PC-9 (cell line): ENCODE measurements at regions not wholly inside any gene's neighbourhood (a gene's known extent, or its start where the extent isn't known, plus 50 kb on each side); places are given as distances from the start of the nearest gene placed in this dataset.

ENCODE experiments used
- EZH2 ChIP-seq: fragments of 200-600 bp; sonication (generic); IDR thresholded peaks from 2 replicates; pipeline ENCODE4 v1.8.0; 2017; ENCODE audit warnings: antibody characterized with exemption, low read depth
- TF ChIP-seq, protein P1 (sequence below): fragments of 200-600 bp; sonication (generic); conservative IDR thresholded peaks from 2 replicates; pipeline ENCODE4 v1.6.1; 2017; ENCODE audit warnings: mixed run types, antibody characterized with exemption, mild to moderate bottlenecking, moderate library complexity

DNA sequence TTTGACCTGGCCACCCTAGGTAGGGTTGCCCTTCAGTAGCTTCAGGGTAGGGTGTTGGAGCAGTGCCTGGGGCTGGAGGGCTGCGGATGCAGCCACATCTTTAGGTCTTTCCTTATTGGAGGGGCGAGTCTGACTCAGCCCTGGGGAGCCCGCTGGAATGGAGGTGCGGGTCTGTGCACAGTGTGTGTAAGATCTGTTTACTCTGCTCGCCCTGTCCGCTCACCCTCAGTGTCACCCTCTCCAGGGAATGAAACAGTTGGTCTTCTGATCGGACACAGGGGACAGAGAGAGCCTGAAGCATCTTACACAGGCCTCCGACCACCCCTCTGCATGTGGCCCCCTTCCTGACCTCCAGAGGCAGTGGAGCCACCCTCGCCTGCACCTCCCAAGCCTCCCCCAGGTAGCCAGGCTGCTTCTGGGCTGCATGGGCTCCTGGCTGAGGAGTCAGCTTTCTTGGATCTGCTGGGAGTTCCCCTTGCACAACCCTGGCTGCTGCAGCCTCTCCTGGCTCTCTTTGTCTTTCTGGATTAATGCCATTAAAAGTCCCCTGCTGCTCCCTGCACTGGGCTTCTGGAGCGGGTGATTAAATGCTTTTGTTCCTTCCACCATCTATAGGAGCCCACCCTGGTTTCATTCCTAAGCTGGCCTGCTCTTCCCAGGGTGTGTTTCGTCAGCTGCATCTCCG lies 82.6 kb downstream of the ASB1 start:
- TF ChIP-seq, protein P1, sequence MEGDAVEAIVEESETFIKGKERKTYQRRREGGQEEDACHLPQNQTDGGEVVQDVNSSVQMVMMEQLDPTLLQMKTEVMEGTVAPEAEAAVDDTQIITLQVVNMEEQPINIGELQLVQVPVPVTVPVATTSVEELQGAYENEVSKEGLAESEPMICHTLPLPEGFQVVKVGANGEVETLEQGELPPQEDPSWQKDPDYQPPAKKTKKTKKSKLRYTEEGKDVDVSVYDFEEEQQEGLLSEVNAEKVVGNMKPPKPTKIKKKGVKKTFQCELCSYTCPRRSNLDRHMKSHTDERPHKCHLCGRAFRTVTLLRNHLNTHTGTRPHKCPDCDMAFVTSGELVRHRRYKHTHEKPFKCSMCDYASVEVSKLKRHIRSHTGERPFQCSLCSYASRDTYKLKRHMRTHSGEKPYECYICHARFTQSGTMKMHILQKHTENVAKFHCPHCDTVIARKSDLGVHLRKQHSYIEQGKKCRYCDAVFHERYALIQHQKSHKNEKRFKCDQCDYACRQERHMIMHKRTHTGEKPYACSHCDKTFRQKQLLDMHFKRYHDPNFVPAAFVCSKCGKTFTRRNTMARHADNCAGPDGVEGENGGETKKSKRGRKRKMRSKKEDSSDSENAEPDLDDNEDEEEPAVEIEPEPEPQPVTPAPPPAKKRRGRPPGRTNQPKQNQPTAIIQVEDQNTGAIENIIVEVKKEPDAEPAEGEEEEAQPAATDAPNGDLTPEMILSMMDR, result no peak
- TF ChIP-seq EZH2, result no peak
